ENCODE measurements at regions not wholly inside any gene's neighbourhood (a gene's known extent, or its start where the extent isn't known, plus 50 kb on each side); places are given as distances from the start of the nearest gene placed in this dataset.
A peak's percentile ranks its signal among the peaks of the same experiment; 100 is the strongest.

DNA sequence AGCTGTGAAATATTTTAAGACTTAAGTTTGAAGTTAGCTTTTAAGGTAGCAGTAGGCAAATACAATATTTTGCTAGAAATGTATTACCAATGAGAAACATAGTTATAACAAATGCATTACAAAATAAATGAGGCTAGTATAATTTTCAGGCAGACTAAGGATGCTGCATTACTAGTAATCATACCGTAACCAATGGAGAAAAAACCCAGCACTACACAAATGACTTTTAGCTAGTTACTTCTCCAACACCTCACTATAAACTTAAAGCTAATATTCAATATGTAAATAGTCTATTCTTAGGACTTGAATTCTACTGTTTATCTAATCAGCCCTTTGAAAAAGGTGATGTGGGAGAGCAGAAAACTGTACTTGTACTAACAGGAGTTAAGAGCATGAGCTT, 285.3 kb upstream of the KLF14 start:
- no peaks in the 10 kb centered on the region for H3K36me3 ChIP-seq (ENCODE audit: control insufficient read depth, insufficient read depth, low read length)
- WGBS (ENCODE audit: insufficient coverage) = no CpG with 5 or more reads among the region's 1 CpG
- no peak overlapping the region for H3K4me3 ChIP-seq (ENCODE audit: low read length)
- H3K9me3 ChIP-seq (replicated peaks; ENCODE audit: control insufficient read depth, low read depth, low read length) = no peaks in the 10 kb centered on the region
- no peak overlapping the region for H3K27ac ChIP-seq (ENCODE audit: low read length)
- H3K27me3 ChIP-seq (ENCODE audit: control insufficient read depth, insufficient read depth, low read length) = no peaks in the 10 kb centered on the region
- DNase-seq = no peak
- no peaks in the 10 kb centered on the region for H3K4me1 ChIP-seq (ENCODE audit: control insufficient read depth, insufficient read depth, low read length)

DNA sequence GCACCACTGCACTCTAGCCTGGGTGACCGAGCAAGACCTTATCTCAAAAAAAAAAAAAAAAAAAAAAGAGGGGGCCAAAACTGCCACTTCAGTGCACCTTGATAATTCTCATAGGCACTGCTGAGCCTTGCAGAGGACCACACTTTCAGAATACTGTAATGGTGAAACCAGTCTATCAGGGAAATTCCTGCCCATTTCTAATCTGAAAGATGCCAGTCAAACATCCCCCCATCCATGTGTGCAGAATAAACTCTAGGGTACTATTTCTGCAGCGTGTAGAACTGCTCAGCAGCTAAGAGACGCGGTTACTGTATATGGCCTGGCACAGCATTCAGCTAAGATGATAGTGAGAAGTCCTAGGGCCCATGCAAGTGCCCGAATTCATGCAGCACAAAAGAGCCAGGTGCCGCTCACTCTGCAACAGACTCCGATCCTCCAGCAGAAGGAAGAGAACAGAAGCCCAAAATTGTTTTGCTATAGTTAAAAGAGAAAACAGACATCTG, 286.8 kb upstream of the KLF14 start:
- Histone ChIP-seq H3K9me3 (replicated peaks; ENCODE audit: control insufficient read depth, low read depth, low read length) (no peaks in the 10 kb centered on the region), H3K4me1 (ENCODE audit: control insufficient read depth, insufficient read depth, low read length) (no peaks in the 10 kb centered on the region), H3K4me3 (ENCODE audit: low read length) (no peak overlapping the region), H3K36me3 (ENCODE audit: control insufficient read depth, insufficient read depth, low read length) (no peaks in the 10 kb centered on the region), H3K27me3 (ENCODE audit: control insufficient read depth, insufficient read depth, low read length) (no peaks in the 10 kb centered on the region), H3K27ac (ENCODE audit: low read length) (no peak overlapping the region)
- DNase-seq = no peak
- WGBS (ENCODE audit: insufficient coverage) = 80% methylated on average over 5 of the region's 7 CpGs

DNA sequence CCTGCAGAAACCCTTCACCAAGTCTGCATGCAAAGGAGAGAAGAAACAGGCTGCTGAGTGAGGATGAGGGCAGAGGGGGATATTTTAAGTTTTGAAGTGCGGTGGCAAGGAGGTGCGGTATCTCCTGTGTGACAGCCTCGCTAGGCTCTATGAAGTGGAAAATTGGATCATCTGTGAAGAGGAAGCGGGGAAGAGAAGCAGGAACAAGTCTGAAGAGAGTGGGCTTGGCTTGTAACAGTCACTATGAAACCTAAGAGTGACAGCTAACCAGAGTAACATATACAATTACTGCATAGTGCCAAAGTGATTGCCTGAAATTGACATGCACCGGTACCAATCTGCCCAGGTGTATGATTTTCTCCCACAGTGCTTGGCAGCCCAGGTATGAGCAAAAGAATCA, 287.5 kb upstream of the KLF14 start:
- no peaks in the 10 kb centered on the region for H3K27me3 ChIP-seq (ENCODE audit: control insufficient read depth, insufficient read depth, low read length)
- H3K4me3 ChIP-seq (ENCODE audit: low read length) = no peak overlapping the region
- no peaks in the 10 kb centered on the region for H3K36me3 ChIP-seq (ENCODE audit: control insufficient read depth, insufficient read depth, low read length)
- no peak overlapping the region for H3K27ac ChIP-seq (ENCODE audit: low read length)
- no peaks in the 10 kb centered on the region for H3K4me1 ChIP-seq (ENCODE audit: control insufficient read depth, insufficient read depth, low read length)
- no peaks in the 10 kb centered on the region for H3K9me3 ChIP-seq (replicated peaks; ENCODE audit: control insufficient read depth, low read depth, low read length)
- 83% methylated on average over 4 of the region's 5 CpGs for WGBS (ENCODE audit: insufficient coverage)
- no peak for DNase-seq

DNA sequence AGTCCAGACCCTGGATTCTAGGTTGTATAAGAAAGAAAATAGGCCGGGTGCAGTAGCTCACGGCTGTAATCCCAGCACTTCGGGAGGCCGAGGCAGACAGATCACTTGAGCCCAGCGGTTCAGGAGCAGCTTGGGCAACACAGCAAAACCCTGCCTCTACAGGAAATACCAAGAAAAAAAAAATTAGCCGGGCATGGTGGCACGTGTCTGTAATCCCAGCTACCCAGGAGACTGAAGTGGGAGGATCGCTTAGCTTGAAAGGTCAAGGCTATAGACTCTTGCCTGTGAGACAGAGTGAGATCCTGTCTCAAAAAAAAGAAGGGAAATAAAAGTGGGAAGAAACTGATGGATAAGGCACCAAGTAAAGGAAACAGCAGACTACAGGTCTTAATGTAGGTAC, 287.9 kb upstream of the KLF14 start:
- H3K4me1 ChIP-seq (ENCODE audit: control insufficient read depth, insufficient read depth, low read length) = no peaks in the 10 kb centered on the region
- H3K36me3 ChIP-seq (ENCODE audit: control insufficient read depth, insufficient read depth, low read length) = no peaks in the 10 kb centered on the region
- H3K9me3 ChIP-seq (replicated peaks; ENCODE audit: control insufficient read depth, low read depth, low read length) = no peaks in the 10 kb centered on the region
- H3K27me3 ChIP-seq (ENCODE audit: control insufficient read depth, insufficient read depth, low read length) = no peaks in the 10 kb centered on the region
- DNase-seq = no peak
- H3K4me3 ChIP-seq (ENCODE audit: low read length) = no peak overlapping the region
- 49% methylated on average over 3 of the region's 8 CpGs for WGBS (ENCODE audit: insufficient coverage)
- H3K27ac ChIP-seq (ENCODE audit: low read length) = no peak overlapping the region

DNA sequence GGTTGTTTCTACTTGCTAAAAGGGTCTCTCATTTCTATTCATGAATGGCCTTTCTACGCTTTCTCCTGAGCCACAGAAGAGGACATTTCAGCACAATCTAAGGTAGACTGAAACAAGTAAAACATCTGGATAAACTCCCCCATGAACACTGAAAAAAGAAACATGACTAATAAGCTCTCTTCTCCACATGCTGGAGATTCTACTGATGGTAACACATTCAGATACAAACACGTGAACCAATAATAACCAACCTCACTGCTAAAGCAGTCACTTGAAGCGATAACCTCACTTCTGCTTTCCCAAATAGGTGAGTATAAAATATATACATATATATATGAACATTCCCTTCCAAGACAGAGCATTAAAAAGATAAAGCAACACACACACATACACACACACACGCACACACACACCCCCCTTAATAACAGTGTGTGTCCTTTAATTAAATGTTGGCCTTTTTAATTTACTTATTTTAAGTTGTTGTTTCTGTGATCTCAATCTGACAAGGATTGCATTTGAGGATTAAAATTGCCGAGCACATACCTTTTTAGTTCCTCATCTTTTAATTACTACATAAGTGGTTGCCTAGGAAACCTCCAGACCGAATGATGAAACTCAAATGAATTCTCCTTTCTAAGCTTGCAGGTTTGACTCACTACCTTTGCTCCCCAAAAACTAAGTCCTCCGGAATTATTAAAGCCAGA, 292.4 kb upstream of the KLF14 start:
- Histone ChIP-seq H3K27me3 (ENCODE audit: control insufficient read depth, insufficient read depth, low read length) (no peaks in the 10 kb centered on the region), H3K36me3 (ENCODE audit: control insufficient read depth, insufficient read depth, low read length) (no peaks in the 10 kb centered on the region), H3K4me1 (ENCODE audit: control insufficient read depth, insufficient read depth, low read length) (no peaks in the 10 kb centered on the region), H3K9me3 (replicated peaks; ENCODE audit: control insufficient read depth, low read depth, low read length) (peaks cover 2% of the 10 kb centered on the region), H3K27ac (ENCODE audit: low read length) (no peak overlapping the region), H3K4me3 (ENCODE audit: low read length) (no peak overlapping the region)
- WGBS (ENCODE audit: insufficient coverage) = no CpG with 5 or more reads among the region's 7 CpGs
- no peak for DNase-seq

DNA sequence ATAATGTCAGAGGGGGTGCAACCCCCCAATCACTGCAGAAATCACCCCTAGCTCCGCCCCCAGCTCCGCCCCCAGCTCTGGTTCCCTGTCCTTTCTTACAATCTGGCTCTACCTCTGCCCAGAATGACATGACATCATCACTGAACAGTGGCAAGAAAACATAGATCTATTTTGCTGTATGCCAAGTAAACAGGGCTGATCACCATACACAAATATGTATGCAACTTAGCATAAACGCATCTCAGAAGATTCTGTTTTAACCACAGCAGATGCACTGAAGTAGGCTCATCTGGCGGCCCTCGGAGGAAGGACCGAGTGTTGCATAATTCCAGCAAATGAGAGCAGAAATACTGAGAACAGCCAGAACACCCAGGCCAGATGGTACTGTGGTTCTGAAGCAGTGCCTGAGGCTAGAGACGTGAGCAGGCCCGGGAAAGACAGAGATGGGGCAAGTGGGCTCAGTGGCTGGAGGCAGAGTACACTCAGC, 293.3 kb upstream of the KLF14 start:
- Histone ChIP-seq H3K27ac (ENCODE audit: low read length) (no peak overlapping the region), H3K4me1 (ENCODE audit: control insufficient read depth, insufficient read depth, low read length) (no peaks in the 10 kb centered on the region), H3K4me3 (ENCODE audit: low read length) (no peak overlapping the region), H3K9me3 (replicated peaks; ENCODE audit: control insufficient read depth, low read depth, low read length) (peaks cover 2% of the 10 kb centered on the region), H3K36me3 (ENCODE audit: control insufficient read depth, insufficient read depth, low read length) (no peaks in the 10 kb centered on the region), H3K27me3 (ENCODE audit: control insufficient read depth, insufficient read depth, low read length) (no peaks in the 10 kb centered on the region)
- WGBS (ENCODE audit: insufficient coverage) = 60% methylated on average over 5 of the region's 8 CpGs
- no peak for DNase-seq

DNA sequence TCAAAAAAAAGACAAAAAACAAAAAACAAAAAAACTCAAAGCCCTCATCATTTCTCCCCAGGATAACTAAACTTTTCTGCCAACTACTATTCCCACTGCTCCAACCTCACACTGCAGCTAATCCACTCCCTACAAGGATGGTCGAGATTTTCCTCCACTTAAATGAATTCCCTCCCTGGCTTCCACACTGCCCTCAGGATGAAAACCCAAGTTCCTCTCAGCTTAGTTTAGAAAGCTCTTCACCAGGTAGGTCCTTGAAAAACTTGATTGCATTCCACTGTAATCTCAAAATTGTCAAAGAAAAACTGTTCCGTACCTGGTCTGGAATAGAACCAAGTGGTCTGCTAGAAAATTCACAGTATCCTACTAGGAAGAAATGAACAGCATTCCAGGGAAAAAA, 294.3 kb upstream of the KLF14 start:
- Histone ChIP-seq H3K4me3 (ENCODE audit: low read length) (no peak overlapping the region), H3K36me3 (ENCODE audit: control insufficient read depth, insufficient read depth, low read length) (no peaks in the 10 kb centered on the region), H3K4me1 (ENCODE audit: control insufficient read depth, insufficient read depth, low read length) (no peaks in the 10 kb centered on the region), H3K27me3 (ENCODE audit: control insufficient read depth, insufficient read depth, low read length) (no peaks in the 10 kb centered on the region), H3K27ac (ENCODE audit: low read length) (no peak overlapping the region), H3K9me3 (replicated peaks; ENCODE audit: control insufficient read depth, low read depth, low read length) (peaks cover 2% of the 10 kb centered on the region)
- DNase-seq = no peak
- WGBS (ENCODE audit: insufficient coverage) = 31% methylated on average over 1 of the region's 2 CpGs

DNA sequence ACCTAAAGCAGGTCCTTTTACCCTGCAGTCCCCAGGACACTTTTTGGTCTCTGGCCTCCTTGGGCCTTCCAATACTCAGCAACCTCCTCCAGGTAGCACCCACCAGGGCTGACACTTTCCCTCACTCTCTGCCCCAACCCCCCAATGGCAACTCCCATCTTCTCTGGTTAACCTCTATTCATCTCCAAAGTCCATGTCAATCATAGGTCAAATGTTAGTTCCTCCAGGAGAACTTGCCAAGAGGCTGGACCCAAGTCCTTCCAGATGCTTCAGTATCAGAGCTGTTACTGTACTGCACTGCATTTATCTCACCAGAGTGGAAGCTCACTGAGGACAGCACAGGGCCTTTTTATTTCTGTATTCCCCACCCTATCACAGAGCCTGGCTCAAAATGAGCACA, 295.0 kb upstream of the KLF14 start:
- Histone ChIP-seq H3K36me3 (ENCODE audit: control insufficient read depth, insufficient read depth, low read length) (no peaks in the 10 kb centered on the region), H3K27me3 (ENCODE audit: control insufficient read depth, insufficient read depth, low read length) (no peaks in the 10 kb centered on the region), H3K9me3 (replicated peaks; ENCODE audit: control insufficient read depth, low read depth, low read length) (peaks cover 2% of the 10 kb centered on the region), H3K27ac (ENCODE audit: low read length) (no peak overlapping the region), H3K4me1 (ENCODE audit: control insufficient read depth, insufficient read depth, low read length) (no peaks in the 10 kb centered on the region), H3K4me3 (ENCODE audit: low read length) (no peak overlapping the region)
- no peak for DNase-seq

DNA sequence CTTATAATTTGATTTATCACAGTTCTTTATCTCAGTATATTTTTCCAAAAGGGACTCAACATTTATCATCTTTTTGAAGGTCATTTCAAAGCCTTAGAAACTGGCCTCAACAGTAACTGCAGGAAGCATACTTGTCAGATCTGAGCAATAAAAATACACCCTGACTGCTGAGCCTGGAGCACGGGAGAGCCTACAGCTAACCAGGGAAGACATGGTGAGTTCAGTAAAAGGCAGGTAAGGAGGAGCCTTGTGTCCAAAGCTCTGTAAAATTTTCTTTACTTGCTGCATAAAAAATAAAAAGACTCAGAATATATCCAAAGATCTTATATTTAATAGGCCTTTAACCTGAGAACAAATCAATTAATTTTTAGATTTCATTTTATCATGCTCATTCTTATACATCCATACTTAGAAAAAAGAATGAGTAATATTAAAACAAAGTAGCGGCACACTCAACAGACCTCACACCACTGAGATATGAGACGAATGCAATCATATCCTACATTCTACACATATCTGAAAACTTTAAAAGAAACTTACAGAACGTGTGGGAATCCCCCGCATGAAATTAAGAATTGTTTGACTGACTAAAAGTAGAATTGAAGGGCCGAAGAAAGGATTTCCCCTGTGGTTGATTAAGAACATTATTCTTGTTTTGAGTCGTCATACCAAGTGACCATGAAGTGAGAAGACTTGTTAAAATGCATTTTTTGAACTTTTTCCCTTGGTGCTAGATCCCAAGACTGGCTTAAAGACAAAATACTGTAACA, 296.4 kb upstream of the MKLN1 start:
- DNase-seq = no peak
- Histone ChIP-seq H3K9me3 (replicated peaks; ENCODE audit: control insufficient read depth, low read depth, low read length) (peaks cover 2% of the 10 kb centered on the region), H3K4me1 (ENCODE audit: control insufficient read depth, insufficient read depth, low read length) (no peaks in the 10 kb centered on the region), H3K4me3 (ENCODE audit: low read length) (no peak overlapping the region), H3K27ac (ENCODE audit: low read length) (no peak overlapping the region), H3K27me3 (ENCODE audit: control insufficient read depth, insufficient read depth, low read length) (no peaks in the 10 kb centered on the region), H3K36me3 (ENCODE audit: control insufficient read depth, insufficient read depth, low read length) (no peaks in the 10 kb centered on the region)
- WGBS (ENCODE audit: insufficient coverage) = 100% methylated on average over 2 of the region's 7 CpGs

DNA sequence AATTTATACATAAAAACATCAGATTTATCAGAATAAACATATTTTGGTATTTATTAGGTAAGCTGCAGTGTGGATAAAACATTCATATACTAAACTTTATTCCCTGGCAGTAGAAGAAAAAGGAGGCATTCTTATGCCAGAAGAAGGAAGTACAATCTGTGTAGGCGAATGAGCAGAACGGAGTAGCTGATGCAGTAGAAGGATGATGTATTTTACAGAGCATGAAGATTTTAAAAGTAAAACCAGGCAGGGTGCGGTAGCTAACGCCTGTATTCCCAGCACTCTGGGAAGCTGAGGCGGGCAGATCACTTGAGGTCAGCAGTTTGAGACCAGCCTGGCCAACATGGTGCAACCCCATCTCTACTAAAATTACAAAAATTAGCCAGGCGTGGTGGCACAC, 294.9 kb upstream of the MKLN1 start:
- Histone ChIP-seq H3K9me3 (replicated peaks; ENCODE audit: control insufficient read depth, low read depth, low read length) (peaks cover 2% of the 10 kb centered on the region), H3K27me3 (ENCODE audit: control insufficient read depth, insufficient read depth, low read length) (no peaks in the 10 kb centered on the region), H3K4me1 (ENCODE audit: control insufficient read depth, insufficient read depth, low read length) (no peaks in the 10 kb centered on the region), H3K27ac (ENCODE audit: low read length) (no peak overlapping the region), H3K4me3 (ENCODE audit: low read length) (no peak overlapping the region), H3K36me3 (ENCODE audit: control insufficient read depth, insufficient read depth, low read length) (no peaks in the 10 kb centered on the region)
- peak; percentile 56 for DNase-seq
- 48% methylated on average over 2 of the region's 6 CpGs for WGBS (ENCODE audit: insufficient coverage)
